ENCODE measurements at regions not wholly inside any gene's neighbourhood (a gene's known extent, or its start where the extent isn't known, plus 50 kb on each side); places are given as distances from the start of the nearest gene placed in this dataset.

- H3K27ac ChIP-seq = no peak overlapping the region
- no peaks in the 10 kb centered on the region for H3K27me3 ChIP-seq
- H3K4me3 ChIP-seq = no peak overlapping the region
- no peaks in the 10 kb centered on the region for H3K36me3 ChIP-seq
- no peak overlapping the region for H3K4me2 ChIP-seq
- TF ChIP-seq Cebpa-rat (IDR thresholded peaks at IDR 0.05) = no peak
- no peaks in the 10 kb centered on the region for H4K20me1 ChIP-seq
- no peaks in the 10 kb centered on the region for H3K4me1 ChIP-seq
- H3K9ac ChIP-seq = no peak overlapping the region
- no peaks in the 10 kb centered on the region for H3K9me3 ChIP-seq
These were observed 335.2 kb upstream of the NPSR1 start for GRCh38 chr7:34322841-34323240.

GRCh38 chr7:34327681-34328080 is 330.3 kb upstream of the NPSR1 start:
- H3K36me3 ChIP-seq = no peaks in the 10 kb centered on the region
- H3K9me3 ChIP-seq = no peaks in the 10 kb centered on the region
- H3K4me3 ChIP-seq = no peak overlapping the region
- no peak overlapping the region for H3K27ac ChIP-seq
- H3K27me3 ChIP-seq = no peaks in the 10 kb centered on the region
- TF ChIP-seq Cebpa-rat (IDR thresholded peaks at IDR 0.05) = no peak
- no peaks in the 10 kb centered on the region for H4K20me1 ChIP-seq
- H3K9ac ChIP-seq = no peak overlapping the region
- no peaks in the 10 kb centered on the region for H3K4me1 ChIP-seq
- H3K4me2 ChIP-seq = no peak overlapping the region

GRCh38 chr7:34330308-34330707 is 327.7 kb upstream of the NPSR1 start:
- Histone ChIP-seq H3K4me1 (no peaks in the 10 kb centered on the region), H3K4me2 (no peak overlapping the region), H3K36me3 (no peaks in the 10 kb centered on the region), H3K27ac (no peak overlapping the region), H3K4me3 (no peak overlapping the region), H3K27me3 (no peaks in the 10 kb centered on the region), H3K9ac (no peak overlapping the region), H3K9me3 (no peaks in the 10 kb centered on the region), H4K20me1 (no peaks in the 10 kb centered on the region)
- no peak for TF ChIP-seq Cebpa-rat (IDR thresholded peaks at IDR 0.05)

GRCh38 chr7:34331102-34331501 is 326.9 kb upstream of the NPSR1 start:
- Histone ChIP-seq H3K4me1 (no peaks in the 10 kb centered on the region), H3K4me2 (no peak overlapping the region), H4K20me1 (no peaks in the 10 kb centered on the region), H3K36me3 (no peaks in the 10 kb centered on the region), H3K9me3 (no peaks in the 10 kb centered on the region), H3K27ac (no peak overlapping the region), H3K27me3 (no peaks in the 10 kb centered on the region), H3K4me3 (no peak overlapping the region), H3K9ac (no peak overlapping the region)
- no peak for TF ChIP-seq Cebpa-rat (IDR thresholded peaks at IDR 0.05)

GRCh38 chr7:34332006-34332405 is 326.0 kb upstream of the NPSR1 start:
- no peaks in the 10 kb centered on the region for H3K27me3 ChIP-seq
- no peaks in the 10 kb centered on the region for H3K4me1 ChIP-seq
- H3K9ac ChIP-seq = no peak overlapping the region
- H3K4me2 ChIP-seq = no peak overlapping the region
- H3K9me3 ChIP-seq = no peaks in the 10 kb centered on the region
- no peak for TF ChIP-seq Cebpa-rat (IDR thresholded peaks at IDR 0.05)
- H3K27ac ChIP-seq = no peak overlapping the region
- H4K20me1 ChIP-seq = no peaks in the 10 kb centered on the region
- no peaks in the 10 kb centered on the region for H3K36me3 ChIP-seq
- H3K4me3 ChIP-seq = no peak overlapping the region

- TF ChIP-seq Cebpa-rat (IDR thresholded peaks at IDR 0.05) = no peak
These were observed 324.8 kb upstream of the NPSR1 start for GRCh38 chr7:34333184-34333583.

GRCh38 chr7:34333925-34334324 is 324.1 kb upstream of the NPSR1 start:
- Histone ChIP-seq H3K4me3 (no peak overlapping the region), H3K27me3 (no peaks in the 10 kb centered on the region), H4K20me1 (no peaks in the 10 kb centered on the region), H3K4me1 (no peaks in the 10 kb centered on the region), H3K9ac (no peak overlapping the region), H3K4me2 (no peak overlapping the region), H3K9me3 (no peaks in the 10 kb centered on the region; the same call in 1 of the 2 replicates), H3K27ac (no peak overlapping the region), H3K36me3 (no peaks in the 10 kb centered on the region)
- TF ChIP-seq Cebpa-rat (IDR thresholded peaks at IDR 0.05) = no peak

More at GRCh38 chr7:34333184-34333583, 324.8 kb upstream of the NPSR1 start:
- no peak overlapping the region for H3K9ac ChIP-seq
- H3K4me2 ChIP-seq = no peak overlapping the region
- H3K4me3 ChIP-seq = no peak overlapping the region
- H3K27me3 ChIP-seq = no peaks in the 10 kb centered on the region
- H3K9me3 ChIP-seq = no peaks in the 10 kb centered on the region
- no peaks in the 10 kb centered on the region for H4K20me1 ChIP-seq
- no peak overlapping the region for H3K27ac ChIP-seq
- no peaks in the 10 kb centered on the region for H3K4me1 ChIP-seq
- H3K36me3 ChIP-seq = no peaks in the 10 kb centered on the region

GRCh38 chr7:34337163-34337562 is 320.9 kb upstream of the NPSR1 start:
- H4K20me1 ChIP-seq = no peaks in the 10 kb centered on the region
- H3K4me1 ChIP-seq = no peaks in the 10 kb centered on the region
- no peak overlapping the region for H3K4me3 ChIP-seq
- H3K36me3 ChIP-seq = no peaks in the 10 kb centered on the region
- H3K9me3 ChIP-seq = no peaks in the 10 kb centered on the region; the same call in 1 of the 2 replicates
- H3K4me2 ChIP-seq = no peak overlapping the region
- no peak for TF ChIP-seq Cebpa-rat (IDR thresholded peaks at IDR 0.05)
- no peaks in the 10 kb centered on the region for H3K27me3 ChIP-seq
- no peak overlapping the region for H3K9ac ChIP-seq
- no peak overlapping the region for H3K27ac ChIP-seq

- Histone ChIP-seq H3K9ac (no peak overlapping the region), H3K27ac (no peak overlapping the region)
These were observed 319.0 kb upstream of the NPSR1 start for GRCh38 chr7:34338961-34339526.

GRCh38 chr7:34341326-34341725 is 316.7 kb upstream of the NPSR1 start:
- Histone ChIP-seq H3K9me3 (no peaks in the 10 kb centered on the region; the same call in 1 of the 2 replicates), H3K27ac (no peak overlapping the region), H3K9ac (no peak overlapping the region), H3K4me3 (no peak overlapping the region), H3K4me2 (no peak overlapping the region), H3K4me1 (no peaks in the 10 kb centered on the region), H3K27me3 (no peaks in the 10 kb centered on the region), H4K20me1 (no peaks in the 10 kb centered on the region), H3K36me3 (no peaks in the 10 kb centered on the region)
- no peak for TF ChIP-seq Cebpa-rat (IDR thresholded peaks at IDR 0.05)

More at GRCh38 chr7:34338961-34339526, 319.0 kb upstream of the NPSR1 start:
- no peak overlapping the region for H3K4me2 ChIP-seq
- H3K27me3 ChIP-seq = no peaks in the 10 kb centered on the region
- H3K4me3 ChIP-seq = no peak overlapping the region
- no peaks in the 10 kb centered on the region for H3K4me1 ChIP-seq
- no peaks in the 10 kb centered on the region for H3K36me3 ChIP-seq
- TF ChIP-seq Cebpa-rat (IDR thresholded peaks at IDR 0.05) = no peak
- no peaks in the 10 kb centered on the region; the same call in 1 of the 2 replicates for H3K9me3 ChIP-seq
- H4K20me1 ChIP-seq = no peaks in the 10 kb centered on the region

GRCh38 chr7:34342387-34342786 is 315.6 kb upstream of the NPSR1 start:
- H3K9me3 ChIP-seq = no peaks in the 10 kb centered on the region; the same call in 1 of the 2 replicates
- no peak overlapping the region for H3K4me2 ChIP-seq
- no peak for TF ChIP-seq Cebpa-rat (IDR thresholded peaks at IDR 0.05)
- H3K36me3 ChIP-seq = no peaks in the 10 kb centered on the region
- H4K20me1 ChIP-seq = no peaks in the 10 kb centered on the region
- H3K27ac ChIP-seq = no peak overlapping the region
- H3K9ac ChIP-seq = no peak overlapping the region
- no peaks in the 10 kb centered on the region for H3K4me1 ChIP-seq
- no peaks in the 10 kb centered on the region for H3K27me3 ChIP-seq
- H3K4me3 ChIP-seq = no peak overlapping the region

Measured in BLaER1 (cell line).